A172 (cell line): ENCODE measurements at regions not wholly inside any gene's neighbourhood (a gene's known extent, or its start where the extent isn't known, plus 50 kb on each side); places are given as distances from the start of the nearest gene placed in this dataset.
"Not testable (repeated sequence)": the region's sequence is repeated elsewhere in the genome, so short reads cannot be mapped to it uniquely, and the experiment has no call there.

Source experiments
- DNase-seq: peaks from one replicate; pipeline ENCODE4 v3.0.0-alpha.2; 2015; ENCODE audit warnings: low spot score

GRCh38 chr4:115229873-115230272, 116.5 kb upstream of the NDST4 start:
- no peak for DNase-seq

- DNase-seq: no peak
These were observed 115.4 kb upstream of the NDST4 start for GRCh38 chr4:115228851-115229250.

DNA sequence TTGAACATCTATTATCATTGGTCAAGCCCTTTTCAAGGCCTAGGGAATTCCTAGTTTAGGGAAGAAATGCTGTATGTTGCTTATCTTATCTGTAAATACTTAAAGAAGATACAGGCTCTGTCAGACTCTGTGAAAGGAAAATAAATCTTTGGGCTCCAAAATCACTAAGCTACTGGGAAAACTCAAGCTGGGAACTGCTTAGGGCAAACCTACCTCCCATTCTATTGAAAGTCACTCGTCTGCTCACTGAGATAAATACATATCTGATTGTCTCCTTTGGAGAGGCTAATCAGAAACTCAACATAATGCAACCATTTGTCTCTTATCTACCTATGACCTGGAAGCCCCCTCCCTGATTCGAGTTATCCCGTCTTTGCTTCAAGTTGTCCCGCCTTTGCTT, 108.6 kb upstream of the NDST4 start:
- DNase-seq: no peak

GRCh38 chr4:115219862-115220261, 106.4 kb upstream of the NDST4 start:
- no peak for DNase-seq

- no peak for DNase-seq
These were observed 106.0 kb upstream of the NDST4 start for GRCh38 chr4:115219315-115219860.

GRCh38 chr4:115215935-115216334, 102.5 kb upstream of the NDST4 start:
- no peak for DNase-seq

- no peak for DNase-seq
These were observed 100.3 kb upstream of the NDST4 start for GRCh38 chr4:115213716-115214115.

- DNase-seq: no peak
These were observed 87.6 kb upstream of the NDST4 start for GRCh38 chr4:115201042-115201330.

GRCh38 chr4:115200201-115201041, 87.0 kb upstream of the NDST4 start:
- not testable (repeated sequence) for DNase-seq

- not testable (repeated sequence) for DNase-seq
These were observed 81.2 kb upstream of the NDST4 start for GRCh38 chr4:115194612-115195011.

DNA sequence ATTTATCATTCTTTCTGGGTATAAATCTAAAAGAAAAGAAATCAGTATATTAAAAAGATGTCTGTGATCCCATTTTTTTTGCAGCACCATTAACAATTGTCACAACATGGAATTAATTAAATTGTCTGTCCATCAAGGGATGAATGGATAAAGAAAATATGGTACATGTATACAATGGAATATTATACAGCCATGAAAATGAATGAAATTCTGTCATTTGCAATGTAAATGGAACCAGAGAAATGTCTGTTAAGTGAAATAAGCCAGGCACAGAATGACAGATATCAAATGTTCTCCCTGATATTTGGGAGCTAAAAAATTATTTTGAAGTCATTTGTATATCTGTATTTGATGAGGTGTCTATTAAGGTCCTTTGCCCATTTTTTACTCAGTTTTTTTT, 77.1 kb upstream of the NDST4 start:
- DNase-seq: no peak

DNA sequence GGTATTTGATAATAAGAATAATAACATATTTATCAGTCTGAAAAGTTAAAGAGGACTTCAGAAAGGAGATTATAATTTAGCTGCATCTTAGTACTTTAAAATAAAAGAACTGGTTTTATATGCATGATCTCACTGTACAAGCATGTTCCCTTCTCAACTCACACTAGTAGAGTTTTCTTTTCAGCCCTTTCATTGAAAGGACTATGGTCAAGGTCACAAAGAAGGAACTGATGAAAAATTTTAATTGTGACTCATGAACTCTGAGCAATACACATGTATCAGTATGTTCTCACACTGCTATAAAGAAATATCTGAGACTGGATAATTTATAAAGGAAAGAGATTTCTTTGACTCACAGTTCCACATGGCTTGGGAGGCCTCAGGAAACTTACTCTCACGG, 73.7 kb upstream of the NDST4 start:
- no peak for DNase-seq

GRCh38 chr4:115179438-115180062, 66.1 kb upstream of the NDST4 start:
- DNase-seq: not testable (repeated sequence)

DNA sequence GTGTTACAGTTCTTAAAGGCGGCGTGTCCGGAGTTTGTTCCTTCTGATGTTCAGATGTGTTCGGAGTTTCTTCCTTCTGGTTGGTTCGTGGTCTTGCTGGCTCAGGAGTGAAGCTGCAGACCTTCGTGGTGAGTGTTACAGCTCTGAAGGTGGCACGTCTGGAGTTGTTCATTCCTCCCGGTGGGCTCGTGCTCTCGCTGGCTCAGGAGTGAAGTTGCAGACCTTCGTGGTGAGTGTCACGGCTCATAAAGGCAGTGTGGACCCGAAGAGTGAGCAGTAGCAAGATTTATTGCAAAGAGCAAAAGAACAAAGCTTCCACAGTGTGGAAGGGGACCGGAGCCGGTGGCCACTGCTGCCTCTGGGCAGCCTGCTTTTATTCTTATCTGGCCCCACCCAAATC, 65.3 kb upstream of the NDST4 start:
- not testable (repeated sequence) for DNase-seq

- DNase-seq: no peak
These were observed 57.8 kb upstream of the NDST4 start for GRCh38 chr4:115171220-115171619.

DNA sequence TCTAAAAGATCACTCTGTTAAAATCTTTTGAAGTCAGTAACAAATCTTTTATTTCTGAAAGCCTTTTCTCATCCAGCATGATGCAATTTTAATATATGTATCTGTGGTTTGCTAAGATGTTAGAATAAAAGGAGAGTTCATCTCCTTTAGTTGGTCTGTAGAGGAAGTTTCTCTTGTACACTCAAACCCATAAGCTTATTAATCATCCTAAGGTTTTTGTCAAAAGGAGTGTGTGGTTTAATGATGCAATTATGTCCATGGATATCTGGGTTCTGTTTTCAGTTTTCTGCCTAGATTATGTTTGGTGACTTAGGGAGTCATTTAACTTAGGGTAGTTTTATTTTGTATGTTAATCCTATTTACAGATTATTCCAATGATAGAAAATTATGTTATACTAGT, 52.1 kb upstream of the NDST4 start:
- DNase-seq: peak; percentile 1
